CD14-positive monocyte (primary cell): ENCODE measurements at regions not wholly inside any gene's neighbourhood (a gene's known extent, or its start where the extent isn't known, plus 50 kb on each side); places are given as distances from the start of the nearest gene placed in this dataset.

Experiments
- DNase-seq, 3 donors: peaks; one replicate each; pipeline ENCODE4 v3.0.0-alpha.2; 2011 to 2022
- H2AFZ ChIP-seq: 2 replicates; pipeline ENCODE4 v1.6.0; 2012; ENCODE audit warnings: mild to moderate bottlenecking, low read depth, low read length, inconsistent platforms; ENCODE audit not compliant: insufficient read depth, poor library complexity, severe bottlenecking
- H3K27ac ChIP-seq, 2 donors: 1 replicate in 1 of 2; 2 replicates in 1 of 2; pipeline ENCODE4 v1.5.1; 2012 to 2013; ENCODE audit warnings: low read length in 2 of 2, control low read depth in 1 of 2, inconsistent platforms in 1 of 2, low read depth in 1 of 2, mild to moderate bottlenecking in 1 of 2
- H3K27me3 ChIP-seq, 2 donors: one replicate each; pipeline versions ENCODE4 v1.6.0 to v1.6.1; 2011 to 2013; ENCODE audit warnings: low read length in 2 of 2; ENCODE audit not compliant: control insufficient read depth in 2 of 2, insufficient read depth in 2 of 2
- H3K36me3 ChIP-seq, 2 donors: replicated peaks in 1 of 2; 1 replicate in 1 of 2; 2 replicates in 1 of 2; pipeline versions ENCODE4 v1.5.1 to v1.6.1; 2012 to 2013; ENCODE audit warnings: low read length in 2 of 2, control low read depth in 1 of 2, inconsistent platforms in 1 of 2, mild to moderate bottlenecking in 1 of 2; ENCODE audit not compliant: insufficient read depth in 2 of 2, control insufficient read depth in 1 of 2
- H3K4me1 ChIP-seq, 2 donors: 1 replicate in 1 of 2; 2 replicates in 1 of 2; pipeline versions ENCODE4 v1.5.1 to v1.6.1; 2012 to 2013; ENCODE audit warnings: low read length in 2 of 2, control low read depth in 1 of 2, inconsistent platforms in 1 of 2, mild to moderate bottlenecking in 1 of 2, moderate library complexity in 1 of 2; ENCODE audit not compliant: insufficient read depth in 2 of 2, control insufficient read depth in 1 of 2
- H3K4me2 ChIP-seq: replicated peaks from 2 replicates; pipeline ENCODE3; 2012; ENCODE audit warnings: low read length, moderate library complexity, mild to moderate bottlenecking; ENCODE audit not compliant: poor library complexity, severe bottlenecking; ENCODE audit errors: extremely low read depth
- H3K4me3 ChIP-seq, 3 experiments: fragments of 200-600 bp in 1 of 3; sonication (generic) in 1 of 3; replicated peaks in 1 of 3; 1 replicate in 2 of 3; 2 replicates in 1 of 3; pipeline ENCODE4 v1.5.1; 2011 to 2013; ENCODE audit warnings: low read length in 3 of 3, mild to moderate bottlenecking in 3 of 3, control low read depth in 2 of 3, low read depth in 2 of 3, inconsistent platforms in 1 of 3, moderate library complexity in 1 of 3
- H3K79me2 ChIP-seq: 2 replicates; pipeline ENCODE4 v1.6.0; 2012; ENCODE audit warnings: mild to moderate bottlenecking, control low read depth, inconsistent platforms, low read length, moderate library complexity; ENCODE audit not compliant: insufficient read depth
- H3K9ac ChIP-seq: 2 replicates; pipeline ENCODE4 v1.6.0; 2017; ENCODE audit warnings: low read length, mild to moderate bottlenecking; ENCODE audit not compliant: insufficient read depth, poor library complexity, severe bottlenecking
- H3K9me3 ChIP-seq, 2 donors: replicated peaks in 1 of 2; 1 replicate in 1 of 2; 2 replicates in 1 of 2; pipeline versions ENCODE4 v1.5.1 to v1.6.1; 2012 to 2013; ENCODE audit warnings: low read length in 2 of 2, control low read depth in 1 of 2; ENCODE audit not compliant: control insufficient read depth in 1 of 2, insufficient read depth in 1 of 2
- H4K20me1 ChIP-seq: 2 replicates; pipeline ENCODE4 v1.6.0; 2012; ENCODE audit warnings: mild to moderate bottlenecking, low read length, control low read depth, moderate library complexity; ENCODE audit not compliant: insufficient read depth
- H3K27ac Mint-ChIP-seq, 7 donors: one replicate each; pipeline ENCODE4 v1.8.0; 2020; ENCODE audit warnings: mild to moderate bottlenecking in 7 of 7, mixed read lengths in 7 of 7, moderate library complexity in 6 of 7, inconsistent platforms in 2 of 7
- H3K27me3 Mint-ChIP-seq, 3 donors: one replicate each; pipeline ENCODE4 v1.8.0; 2021 to 2022; ENCODE audit warnings: low read depth in 3 of 3, mild to moderate bottlenecking in 3 of 3, mixed read lengths in 3 of 3, moderate library complexity in 3 of 3, inconsistent platforms in 1 of 3
- H3K36me3 Mint-ChIP-seq, 2 donors: one replicate each; pipeline ENCODE4 v1.8.0; 2020; ENCODE audit warnings: mixed read lengths in 2 of 2, inconsistent platforms in 1 of 2, mild to moderate bottlenecking in 1 of 2
- H3K4me1 Mint-ChIP-seq: one replicate; pipeline ENCODE4 v1.8.0; 2020; ENCODE audit warnings: mild to moderate bottlenecking, mixed read lengths
- H3K4me3 Mint-ChIP-seq, 2 donors: one replicate each; pipeline ENCODE4 v1.8.0; 2020; ENCODE audit warnings: mild to moderate bottlenecking in 2 of 2, mixed read lengths in 2 of 2, moderate library complexity in 1 of 2
- H3K9me3 Mint-ChIP-seq, 7 donors: one replicate each; pipeline ENCODE4 v1.8.0; 2020 to 2022; ENCODE audit warnings: mixed read lengths in 7 of 7, mild to moderate bottlenecking in 6 of 7, moderate library complexity in 6 of 7, inconsistent platforms in 2 of 7
- CTCF ChIP-seq: fragments of 200-600 bp; IDR thresholded peaks from one replicate; pipeline ENCODE4 v1.8.0; 2022; ENCODE audit warnings: antibody characterized with exemption, mild to moderate bottlenecking
- WGBS: methylation state at CpG from one replicate; pipeline ENCODE4 v1.1.5; 2013; ENCODE audit warnings: missing lambda C conversion rate; ENCODE audit not compliant: insufficient coverage; 5-methylcytosine and 5-hydroxymethylcytosine counted together
- intact Hi-C, 2 donors: fragments of 100-400 bp; cut with micrococcal nuclease; formaldehyde crosslinking; loops; one replicate each; pipeline versions ENCODE4 v1.15.0 to v1.15.1; 2023

GRCh38 chr2:81043681-81044080, 739.1 kb upstream of the LRRTM1 start:
- no peak overlapping the region for H2AFZ ChIP-seq
- H3K9me3 ChIP-seq: peaks cover 4 to 14% of the 10 kb centered on the region in 2 donors
- Mint-ChIP-seq H3K27ac (no peak overlapping the region), H3K27me3 (no peaks in the 10 kb centered on the region), H3K36me3 (no peaks in the 10 kb centered on the region), H3K4me1 (no peaks in the 10 kb centered on the region), H3K9me3 (peaks cover 1 to 12% (median 5%) of the 10 kb centered on the region in 7 donors), H3K4me3 (no peak overlapping the region)
- no peaks in the 10 kb centered on the region for H3K36me3 ChIP-seq
- no peaks in the 10 kb centered on the region for H3K27me3 ChIP-seq
- H4K20me1 ChIP-seq: no peaks in the 10 kb centered on the region
- no peak for DNase-seq
- no peak overlapping the region for H3K4me3 ChIP-seq
- no peaks in the 10 kb centered on the region for H3K79me2 ChIP-seq
- H3K4me1 ChIP-seq: no peaks in the 10 kb centered on the region
- no peak for TF ChIP-seq CTCF
- no peak overlapping the region for H3K9ac ChIP-seq
- WGBS: no CpG with 5 or more reads among the region's 1 CpG
- no peak overlapping the region for H3K27ac ChIP-seq
- intact Hi-C loops: no loop called here
- no peak overlapping the region for H3K4me2 ChIP-seq

GRCh38 chr2:81007104-81007503, 702.6 kb upstream of the LRRTM1 start:
- WGBS: no CpG with 5 or more reads among the region's 2 CpGs
- no peak overlapping the region for H3K4me2 ChIP-seq
- H3K4me3 Mint-ChIP-seq: no peak overlapping the region
- no peak overlapping the region for H3K27ac Mint-ChIP-seq
- H2AFZ ChIP-seq: no peak overlapping the region
- peaks cover 2 to 22% (median 7%) of the 10 kb centered on the region in 7 donors for H3K9me3 Mint-ChIP-seq
- H3K4me1 ChIP-seq: no peaks in the 10 kb centered on the region
- no peaks in the 10 kb centered on the region for H3K27me3 ChIP-seq
- H3K27ac ChIP-seq: no peak overlapping the region
- H3K36me3 ChIP-seq: no peaks in the 10 kb centered on the region
- no peaks in the 10 kb centered on the region for H3K27me3 Mint-ChIP-seq
- no peaks in the 10 kb centered on the region for H4K20me1 ChIP-seq
- no peaks in the 10 kb centered on the region for H3K36me3 Mint-ChIP-seq
- H3K9me3 ChIP-seq: peaks cover 21 to 24% of the 10 kb centered on the region in 2 donors
- intact Hi-C loops: no loop called here
- H3K9ac ChIP-seq: no peak overlapping the region
- DNase-seq: no peak
- TF ChIP-seq CTCF: no peak
- no peak overlapping the region for H3K4me3 ChIP-seq
- no peaks in the 10 kb centered on the region for H3K79me2 ChIP-seq
- no peaks in the 10 kb centered on the region for H3K4me1 Mint-ChIP-seq
